DND-41 (cell line): ENCODE measurements at regions not wholly inside any gene's neighbourhood (a gene's known extent, or its start where the extent isn't known, plus 50 kb on each side); places are given as distances from the start of the nearest gene placed in this dataset.
A peak's percentile ranks its signal among the peaks of the same experiment; 100 is the strongest.

Experiments used
- ATAC-seq: fragments of 200-7000 bp; cut with Tn5 transposase; 3 replicates; pipeline ENCODE4 v1.9.1; 2021; ENCODE audit warnings: low read depth; ENCODE audit not compliant: insufficient read depth
- DNase-seq: peaks from one replicate; pipeline ENCODE4 v3.0.0-alpha.2; 2020
- H2AFZ ChIP-seq: 2 replicates; pipeline ENCODE4 v1.6.0; 2012; ENCODE audit warnings: low read depth, low read length
- H3K27ac ChIP-seq: 2 replicates; pipeline ENCODE4 v1.5.1; 2012; ENCODE audit warnings: low read length, inconsistent platforms
- H3K27me3 ChIP-seq: fragments of 200-600 bp; sonication (generic); 2 replicates; pipeline ENCODE4 v1.6.0; 2012; ENCODE audit warnings: low read length, mild to moderate bottlenecking, inconsistent platforms; ENCODE audit not compliant: insufficient read depth, poor library complexity
- H3K36me3 ChIP-seq: 2 replicates; pipeline ENCODE4 v1.5.1; 2012; ENCODE audit warnings: low read length, inconsistent platforms; ENCODE audit not compliant: insufficient read depth
- H3K4me1 ChIP-seq: 2 replicates; pipeline ENCODE4 v1.5.1; 2012; ENCODE audit warnings: mild to moderate bottlenecking, low read length; ENCODE audit not compliant: insufficient read depth
- H3K4me2 ChIP-seq: 2 replicates; pipeline ENCODE4 v1.6.0; 2012; ENCODE audit warnings: mild to moderate bottlenecking, moderate library complexity, low read length, inconsistent platforms; ENCODE audit not compliant: insufficient read depth
- H3K4me3 ChIP-seq, 2 experiments: fragments of 200-600 bp in 1 of 2; shearing (Covaris generic) in 1 of 2; 2 replicates each; pipeline ENCODE4 v1.5.1; 2012 to 2016; ENCODE audit warnings: inconsistent platforms in 2 of 2, low read length in 2 of 2, mild to moderate bottlenecking in 2 of 2, low read depth in 1 of 2, moderate library complexity in 1 of 2
- H3K79me2 ChIP-seq: 2 replicates; pipeline ENCODE4 v1.6.0; 2012; ENCODE audit warnings: low read length, inconsistent platforms; ENCODE audit not compliant: insufficient read depth
- H3K9ac ChIP-seq: 2 replicates; pipeline ENCODE4 v1.6.0; 2012; ENCODE audit warnings: low read depth, mild to moderate bottlenecking, inconsistent platforms, low read length, moderate library complexity
- H3K9me3 ChIP-seq: 2 replicates; pipeline ENCODE4 v1.5.1; 2012; ENCODE audit warnings: low read length, moderate library complexity, mild to moderate bottlenecking, inconsistent platforms; ENCODE audit not compliant: insufficient read depth, severe bottlenecking
- H4K20me1 ChIP-seq: 2 replicates; pipeline ENCODE4 v1.6.0; 2012; ENCODE audit warnings: low read length; ENCODE audit not compliant: insufficient read depth
- EZH2 ChIP-seq: IDR thresholded peaks from 3 replicates; pipeline ENCODE4 v1.6.1; 2012; ENCODE audit warnings: borderline replicate concordance, low read depth, mild to moderate bottlenecking, moderate library complexity, low read length, inconsistent platforms; ENCODE audit not compliant: severe bottlenecking
- TF ChIP-seq, protein P1 (sequence below): IDR thresholded peaks from 2 replicates; pipeline ENCODE4 v1.5.1; 2012; ENCODE audit warnings: borderline replicate concordance, low read length, moderate library complexity, mild to moderate bottlenecking; ENCODE audit not compliant: poor library complexity, severe bottlenecking; ENCODE audit errors: extremely low read depth

DNA sequence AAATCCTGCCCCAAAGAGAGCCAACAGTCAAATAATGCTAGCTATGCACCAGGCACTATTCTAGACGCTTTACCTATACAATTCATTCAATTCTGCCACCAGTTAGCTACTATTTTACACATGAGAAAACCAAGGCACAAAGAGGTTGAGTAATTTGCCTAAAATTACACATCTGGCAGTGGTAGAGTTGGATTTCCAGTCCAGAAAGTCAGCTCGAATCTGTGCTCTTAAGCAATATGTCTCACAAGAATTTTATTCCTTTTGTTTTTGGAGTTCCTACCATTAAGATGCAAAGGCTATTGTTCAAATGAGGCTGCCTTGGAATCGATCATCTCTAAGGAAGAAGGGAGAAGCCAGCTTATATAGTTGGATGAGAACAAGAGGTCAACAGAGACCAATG, 256.9 kb upstream of the RASA1 start:
- no peak overlapping the region for H2AFZ ChIP-seq
- H3K27me3 ChIP-seq: no peaks in the 10 kb centered on the region
- no peaks in the 10 kb centered on the region for H4K20me1 ChIP-seq
- H3K4me2 ChIP-seq: no peak overlapping the region
- H3K4me3 ChIP-seq: no peak overlapping the region
- no peak for DNase-seq
- H3K4me1 ChIP-seq: no peaks in the 10 kb centered on the region
- no peaks in the 10 kb centered on the region for H3K36me3 ChIP-seq
- H3K9me3 ChIP-seq: no peaks in the 10 kb centered on the region
- ATAC-seq: no peak
- H3K9ac ChIP-seq: no peak overlapping the region
- no peak for TF ChIP-seq EZH2
- TF ChIP-seq, protein P1, sequence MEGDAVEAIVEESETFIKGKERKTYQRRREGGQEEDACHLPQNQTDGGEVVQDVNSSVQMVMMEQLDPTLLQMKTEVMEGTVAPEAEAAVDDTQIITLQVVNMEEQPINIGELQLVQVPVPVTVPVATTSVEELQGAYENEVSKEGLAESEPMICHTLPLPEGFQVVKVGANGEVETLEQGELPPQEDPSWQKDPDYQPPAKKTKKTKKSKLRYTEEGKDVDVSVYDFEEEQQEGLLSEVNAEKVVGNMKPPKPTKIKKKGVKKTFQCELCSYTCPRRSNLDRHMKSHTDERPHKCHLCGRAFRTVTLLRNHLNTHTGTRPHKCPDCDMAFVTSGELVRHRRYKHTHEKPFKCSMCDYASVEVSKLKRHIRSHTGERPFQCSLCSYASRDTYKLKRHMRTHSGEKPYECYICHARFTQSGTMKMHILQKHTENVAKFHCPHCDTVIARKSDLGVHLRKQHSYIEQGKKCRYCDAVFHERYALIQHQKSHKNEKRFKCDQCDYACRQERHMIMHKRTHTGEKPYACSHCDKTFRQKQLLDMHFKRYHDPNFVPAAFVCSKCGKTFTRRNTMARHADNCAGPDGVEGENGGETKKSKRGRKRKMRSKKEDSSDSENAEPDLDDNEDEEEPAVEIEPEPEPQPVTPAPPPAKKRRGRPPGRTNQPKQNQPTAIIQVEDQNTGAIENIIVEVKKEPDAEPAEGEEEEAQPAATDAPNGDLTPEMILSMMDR: no peak
- no peak overlapping the region for H3K27ac ChIP-seq
- H3K79me2 ChIP-seq: no peaks in the 10 kb centered on the region

DNA sequence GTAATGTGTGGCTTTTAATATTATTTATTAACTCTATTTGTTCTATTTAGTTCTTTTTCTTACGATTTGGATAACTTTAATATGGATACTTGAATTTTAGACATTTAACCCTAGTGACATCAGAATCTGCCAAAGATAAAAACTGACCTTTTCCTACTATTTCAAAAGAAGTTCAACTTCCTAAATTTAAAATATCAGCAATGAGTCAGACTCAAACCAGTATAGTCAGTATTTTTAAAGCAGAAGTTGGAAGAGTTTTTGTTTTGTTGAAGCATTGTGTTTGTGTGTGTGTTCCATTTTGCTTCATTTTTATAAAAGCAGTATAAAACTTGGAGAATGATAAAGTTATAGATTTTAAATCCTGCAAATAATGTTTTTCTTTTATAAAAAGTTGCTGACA, 251.8 kb upstream of the RASA1 start:
- ATAC-seq: no peak
- no peak overlapping the region for H3K4me3 ChIP-seq
- no peaks in the 10 kb centered on the region for H3K9me3 ChIP-seq
- no peaks in the 10 kb centered on the region for H3K27me3 ChIP-seq
- no peaks in the 10 kb centered on the region for H4K20me1 ChIP-seq
- TF ChIP-seq EZH2: no peak
- TF ChIP-seq, protein P1: no peak
- H3K36me3 ChIP-seq: no peaks in the 10 kb centered on the region
- H2AFZ ChIP-seq: no peak overlapping the region
- no peak overlapping the region for H3K27ac ChIP-seq
- peaks cover 13% of the 10 kb centered on the region for H3K4me1 ChIP-seq
- DNase-seq: no peak
- H3K4me2 ChIP-seq: no peak overlapping the region
- H3K79me2 ChIP-seq: no peaks in the 10 kb centered on the region
- H3K9ac ChIP-seq: no peak overlapping the region

DNA sequence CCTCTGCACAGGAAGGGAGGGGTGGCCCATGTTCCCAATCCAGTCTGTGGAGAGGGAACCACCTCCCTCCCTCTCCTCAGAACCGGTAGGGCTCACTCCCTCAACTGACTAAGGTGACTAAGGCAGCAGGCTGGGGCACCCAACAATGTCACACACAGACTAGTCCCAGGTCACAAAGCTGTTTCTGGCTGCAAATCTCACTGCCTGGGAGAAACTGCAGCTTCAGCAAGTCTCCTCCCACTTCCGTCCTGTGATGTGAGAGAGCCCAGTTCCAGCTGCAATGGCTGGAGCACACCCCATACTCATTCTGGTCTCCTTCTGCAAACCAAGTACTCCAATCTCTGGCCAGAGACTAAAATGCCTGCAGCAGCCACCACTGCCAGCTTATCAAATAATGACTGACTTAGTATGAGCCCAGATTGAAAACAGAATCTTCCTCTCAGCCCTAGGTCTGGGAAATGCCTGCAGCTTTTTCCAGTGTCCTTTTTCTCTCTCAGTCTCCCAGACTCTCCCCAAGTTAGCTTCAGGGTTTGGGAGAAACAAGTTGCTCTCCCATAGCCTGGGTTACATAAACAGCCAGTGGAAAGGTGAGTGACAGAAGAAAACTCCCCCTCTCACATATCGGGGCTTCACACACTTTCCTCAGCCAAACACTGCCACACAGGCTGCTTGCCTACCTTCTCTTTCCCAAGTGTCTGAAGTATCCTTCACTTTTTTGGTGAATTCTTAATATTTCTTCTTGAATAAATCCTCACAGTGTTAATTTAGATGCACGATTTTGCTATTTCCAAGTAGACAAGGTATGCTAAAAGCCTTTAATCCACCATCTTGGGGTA, 247.4 kb upstream of the RASA1 start:
- DNase-seq: peak; percentile 56
- Histone ChIP-seq H3K9ac (no peak overlapping the region), H3K27me3 (no peaks in the 10 kb centered on the region), H3K4me2 (peak overlapping the region; percentile 50), H3K4me3 (peak overlapping the region in 1 of 2 experiments; percentile 34; a peak in 1 of 4 replicates), H3K9me3 (no peaks in the 10 kb centered on the region), H4K20me1 (no peaks in the 10 kb centered on the region), H3K36me3 (no peaks in the 10 kb centered on the region), H3K4me1 (peaks cover 13% of the 10 kb centered on the region), H2AFZ (peak overlapping the region; percentile 59), H3K27ac (0 out of 2 replicates have a peak overlapping the region, but pooled peaks have one; percentile 11), H3K79me2 (no peaks in the 10 kb centered on the region)
- peak; percentile 94 for ATAC-seq
- no peak for TF ChIP-seq EZH2
- TF ChIP-seq, protein P1: no peak
